DND-41 (cell line): ENCODE measurements at regions not wholly inside any gene's neighbourhood (a gene's known extent, or its start where the extent isn't known, plus 50 kb on each side); places are given as distances from the start of the nearest gene placed in this dataset.

ENCODE experiments used
- CTCF ChIP-seq: IDR thresholded peaks from 2 replicates; pipeline ENCODE4 v1.5.1; 2012; ENCODE audit warnings: borderline replicate concordance, low read length, moderate library complexity, mild to moderate bottlenecking; ENCODE audit not compliant: poor library complexity, severe bottlenecking; ENCODE audit errors: extremely low read depth
- EZH2 ChIP-seq: IDR thresholded peaks from 3 replicates; pipeline ENCODE4 v1.6.1; 2012; ENCODE audit warnings: borderline replicate concordance, low read depth, mild to moderate bottlenecking, moderate library complexity, low read length, inconsistent platforms; ENCODE audit not compliant: severe bottlenecking

- TF ChIP-seq CTCF = no peak
- no peak for TF ChIP-seq EZH2
Measured at GRCh38 chr13:80251403-80251802, 89.5 kb downstream of the SPRY2 start.
